Parathyroid adenoma (tissue), 2 donors: ENCODE measurements at regions not wholly inside any gene's neighbourhood (a gene's known extent, or its start where the extent isn't known, plus 50 kb on each side); places are given as distances from the start of the nearest gene placed in this dataset.

Source experiments
- H2AFZ ChIP-seq: fragments of 300-600 bp; sonication (generic); one replicate; pipeline ENCODE4 v1.7.0; 2017; ENCODE audit warnings: antibody characterized with exemption, mild to moderate bottlenecking
- H3K27ac ChIP-seq: fragments of 300-600 bp; sonication (generic); one replicate; pipeline ENCODE4 v1.7.0; 2017
- H3K27me3 ChIP-seq: fragments of 300-600 bp; sonication (generic); one replicate; pipeline ENCODE4 v1.7.0; 2017; ENCODE audit warnings: low read length; ENCODE audit not compliant: control insufficient read depth, insufficient read depth
- H3K36me3 ChIP-seq: fragments of 300-600 bp; sonication (generic); one replicate; pipeline ENCODE4 v1.7.0; 2017; ENCODE audit warnings: low read length; ENCODE audit not compliant: control insufficient read depth, insufficient read depth
- H3K4me1 ChIP-seq: fragments of 300-600 bp; sonication (generic); one replicate; pipeline ENCODE4 v1.7.0; 2017; ENCODE audit warnings: control low read depth
- H3K4me2 ChIP-seq: fragments of 300-600 bp; sonication (generic); one replicate; pipeline ENCODE4 v1.7.0; 2017; ENCODE audit warnings: low read length
- H3K4me3 ChIP-seq: fragments of 300-600 bp; sonication (generic); one replicate; pipeline ENCODE4 v1.7.0; 2017; ENCODE audit warnings: low read depth, low read length
- H3K79me2 ChIP-seq: fragments of 300-600 bp; sonication (generic); one replicate; pipeline ENCODE4 v1.7.0; 2017; ENCODE audit warnings: control low read depth
- H3K9ac ChIP-seq: fragments of 300-600 bp; sonication (generic); one replicate; pipeline ENCODE4 v1.7.0; 2017; ENCODE audit warnings: mild to moderate bottlenecking
- H3K9me3 ChIP-seq: fragments of 300-600 bp; sonication (generic); one replicate; pipeline ENCODE4 v1.7.0; 2017; ENCODE audit warnings: low read length; ENCODE audit not compliant: control insufficient read depth
- CTCF ChIP-seq: fragments of 300-600 bp; sonication (generic); IDR thresholded peaks from one replicate; pipeline ENCODE4 v1.7.0; 2017; ENCODE audit warnings: antibody characterized with exemption, mild to moderate bottlenecking
- donor health status: primary hyperparathyroidism.

- Histone ChIP-seq H3K27ac (no peak overlapping the region), H3K27me3 (no peaks in the 10 kb centered on the region), H2AFZ (no peak overlapping the region), H3K9me3 (no peaks in the 10 kb centered on the region), H3K4me2 (no peak overlapping the region), H3K36me3 (no peaks in the 10 kb centered on the region), H3K9ac (no peak overlapping the region), H3K79me2 (no peaks in the 10 kb centered on the region), H3K4me1 (no peaks in the 10 kb centered on the region), H3K4me3 (no peak overlapping the region)
- TF ChIP-seq CTCF: no peak
Observed at GRCh38 chr4:24464566-24464965, 119.8 kb downstream of the DHX15 start.

GRCh38 chr4:24456431-24456830 is 127.9 kb downstream of the DHX15 start:
- no peak for TF ChIP-seq CTCF
- Histone ChIP-seq H3K9me3 (no peaks in the 10 kb centered on the region), H3K36me3 (no peaks in the 10 kb centered on the region), H3K79me2 (no peaks in the 10 kb centered on the region), H3K9ac (no peak overlapping the region), H3K4me2 (no peak overlapping the region), H2AFZ (no peak overlapping the region), H3K27ac (no peak overlapping the region), H3K4me1 (no peaks in the 10 kb centered on the region), H3K4me3 (no peak overlapping the region), H3K27me3 (no peaks in the 10 kb centered on the region)

GRCh38 chr4:24453951-24454350 is 130.4 kb downstream of the DHX15 start:
- Histone ChIP-seq H3K4me1 (no peaks in the 10 kb centered on the region), H3K9me3 (no peaks in the 10 kb centered on the region), H2AFZ (no peak overlapping the region), H3K4me3 (no peak overlapping the region), H3K27me3 (no peaks in the 10 kb centered on the region), H3K9ac (no peak overlapping the region), H3K27ac (no peak overlapping the region), H3K4me2 (no peak overlapping the region), H3K36me3 (no peaks in the 10 kb centered on the region), H3K79me2 (no peaks in the 10 kb centered on the region)
- no peak for TF ChIP-seq CTCF

GRCh38 chr4:24451870-24452269 is 132.5 kb downstream of the DHX15 start:
- H3K4me3 ChIP-seq: no peak overlapping the region
- H3K79me2 ChIP-seq: no peaks in the 10 kb centered on the region
- H2AFZ ChIP-seq: no peak overlapping the region
- TF ChIP-seq CTCF: no peak
- no peaks in the 10 kb centered on the region for H3K36me3 ChIP-seq
- no peaks in the 10 kb centered on the region for H3K4me1 ChIP-seq
- H3K4me2 ChIP-seq: no peak overlapping the region
- no peak overlapping the region for H3K9ac ChIP-seq
- no peak overlapping the region for H3K27ac ChIP-seq
- H3K9me3 ChIP-seq: no peaks in the 10 kb centered on the region
- no peaks in the 10 kb centered on the region for H3K27me3 ChIP-seq

GRCh38 chr4:24443200-24443599 is 141.2 kb downstream of the DHX15 start:
- Histone ChIP-seq H3K4me2 (no peak overlapping the region), H3K4me3 (no peak overlapping the region)

More at GRCh38 chr4:24443200-24443599, 141.2 kb downstream of the DHX15 start:
- H3K27me3 ChIP-seq: no peaks in the 10 kb centered on the region
- H3K9ac ChIP-seq: no peak overlapping the region
- no peaks in the 10 kb centered on the region for H3K36me3 ChIP-seq
- no peak overlapping the region for H2AFZ ChIP-seq
- no peaks in the 10 kb centered on the region for H3K9me3 ChIP-seq
- H3K79me2 ChIP-seq: no peaks in the 10 kb centered on the region
- no peak overlapping the region for H3K27ac ChIP-seq
- H3K4me1 ChIP-seq: no peaks in the 10 kb centered on the region
- TF ChIP-seq CTCF: no peak
